ENCODE measurements at regions not wholly inside any gene's neighbourhood (a gene's known extent, or its start where the extent isn't known, plus 50 kb on each side); places are given as distances from the start of the nearest gene placed in this dataset.

- TF ChIP-seq ZNF274 (IDR thresholded peaks at IDR 0.05; ENCODE audit: low read depth, low read length) (no peak), SUZ12 (IDR thresholded peaks at IDR 0.05; ENCODE audit: extremely low read depth, insufficient read depth, insufficient read length) (no peak)
These were observed 73.9 kb downstream of the VCX3A start for GRCh38 chrX:6460893-6461490.
